WTC11 (cell line): ENCODE measurements at regions not wholly inside any gene's neighbourhood (a gene's known extent, or its start where the extent isn't known, plus 50 kb on each side); places are given as distances from the start of the nearest gene placed in this dataset.

Source experiments
- CTCF ChIP-seq: fragments of 200-600 bp; IDR thresholded peaks from 2 replicates; pipeline ENCODE4 v1.8.0; 2022; ENCODE audit warnings: antibody characterized with exemption
- ESRRA ChIP-seq: sonication (generic); formaldehyde crosslinking; IDR thresholded peaks from 2 replicates; pipeline ENCODE4 v1.8.1; 2022; ENCODE audit warnings: mild to moderate bottlenecking, missing genetic modification reagents, borderline replicate concordance
- ETV6 ChIP-seq: sonication (generic); formaldehyde crosslinking; IDR thresholded peaks from 2 replicates; pipeline ENCODE4 v1.8.1; 2022; ENCODE audit warnings: mild to moderate bottlenecking, missing genetic modification reagents
- STAT6 ChIP-seq: sonication (generic); formaldehyde crosslinking; conservative IDR thresholded peaks from 2 replicates; pipeline ENCODE4 v1.8.1; 2023; ENCODE audit warnings: mild to moderate bottlenecking, low read depth, missing genetic modification reagents, moderate library complexity
- TF ChIP-seq, protein P1 (sequence below): sonication (generic); formaldehyde crosslinking; IDR thresholded peaks from 2 replicates; pipeline ENCODE4 v1.8.0; 2023; ENCODE audit warnings: mild to moderate bottlenecking, missing genetic modification reagents

- TF ChIP-seq ETV6 (CRISPR knock-in tag), result no peak
- TF ChIP-seq ESRRA (CRISPR knock-in tag), result no peak
- TF ChIP-seq CTCF, result no peak
- TF ChIP-seq STAT6 (CRISPR knock-in tag), result no peak
- TF ChIP-seq, protein P1, sequence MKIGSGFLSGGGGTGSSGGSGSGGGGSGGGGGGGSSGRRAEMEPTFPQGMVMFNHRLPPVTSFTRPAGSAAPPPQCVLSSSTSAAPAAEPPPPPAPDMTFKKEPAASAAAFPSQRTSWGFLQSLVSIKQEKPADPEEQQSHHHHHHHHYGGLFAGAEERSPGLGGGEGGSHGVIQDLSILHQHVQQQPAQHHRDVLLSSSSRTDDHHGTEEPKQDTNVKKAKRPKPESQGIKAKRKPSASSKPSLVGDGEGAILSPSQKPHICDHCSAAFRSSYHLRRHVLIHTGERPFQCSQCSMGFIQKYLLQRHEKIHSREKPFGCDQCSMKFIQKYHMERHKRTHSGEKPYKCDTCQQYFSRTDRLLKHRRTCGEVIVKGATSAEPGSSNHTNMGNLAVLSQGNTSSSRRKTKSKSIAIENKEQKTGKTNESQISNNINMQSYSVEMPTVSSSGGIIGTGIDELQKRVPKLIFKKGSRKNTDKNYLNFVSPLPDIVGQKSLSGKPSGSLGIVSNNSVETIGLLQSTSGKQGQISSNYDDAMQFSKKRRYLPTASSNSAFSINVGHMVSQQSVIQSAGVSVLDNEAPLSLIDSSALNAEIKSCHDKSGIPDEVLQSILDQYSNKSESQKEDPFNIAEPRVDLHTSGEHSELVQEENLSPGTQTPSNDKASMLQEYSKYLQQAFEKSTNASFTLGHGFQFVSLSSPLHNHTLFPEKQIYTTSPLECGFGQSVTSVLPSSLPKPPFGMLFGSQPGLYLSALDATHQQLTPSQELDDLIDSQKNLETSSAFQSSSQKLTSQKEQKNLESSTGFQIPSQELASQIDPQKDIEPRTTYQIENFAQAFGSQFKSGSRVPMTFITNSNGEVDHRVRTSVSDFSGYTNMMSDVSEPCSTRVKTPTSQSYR, result no peak
Observed at GRCh38 chr1:22275167-22275566, 132.3 kb upstream of the WNT4 start.
